Endothelial cell (in vitro differentiated cells): ENCODE measurements at regions not wholly inside any gene's neighbourhood (a gene's known extent, or its start where the extent isn't known, plus 50 kb on each side); places are given as distances from the start of the nearest gene placed in this dataset.

ENCODE experiments used
- DNase-seq: peaks from one replicate; pipeline ENCODE4 v3.0.0; 2021; ENCODE audit warnings: low spot score
- H3K27ac Mint-ChIP-seq: one replicate; pipeline ENCODE4 v1.8.0; 2021; ENCODE audit warnings: mixed read lengths, inconsistent platforms; ENCODE audit not compliant: unreplicated experiment
- H3K27me3 Mint-ChIP-seq: one replicate; pipeline ENCODE4 v1.8.0; 2021; ENCODE audit warnings: mild to moderate bottlenecking, moderate library complexity, mixed read lengths, inconsistent platforms; ENCODE audit not compliant: unreplicated experiment
- H3K36me3 Mint-ChIP-seq: one replicate; pipeline ENCODE4 v1.8.0; 2021; ENCODE audit warnings: mild to moderate bottlenecking, low read depth, mixed read lengths, inconsistent platforms; ENCODE audit not compliant: unreplicated experiment
- H3K4me1 Mint-ChIP-seq: one replicate; pipeline ENCODE4 v1.8.0; 2021; ENCODE audit warnings: mild to moderate bottlenecking, mixed read lengths, inconsistent platforms; ENCODE audit not compliant: unreplicated experiment
- H3K4me3 Mint-ChIP-seq: one replicate; pipeline ENCODE4 v1.8.0; 2021; ENCODE audit warnings: mild to moderate bottlenecking, mixed read lengths, inconsistent platforms; ENCODE audit not compliant: unreplicated experiment
- H3K9me3 Mint-ChIP-seq: one replicate; pipeline ENCODE4 v1.8.0; 2021; ENCODE audit warnings: mixed read lengths, inconsistent platforms; ENCODE audit not compliant: unreplicated experiment
- TF ChIP-seq, protein P1 (sequence below): fragments of 200-600 bp; sonication (generic); IDR thresholded peaks from one replicate; pipeline ENCODE4 v1.5.0; 2021; ENCODE audit warnings: antibody characterized with exemption; ENCODE audit not compliant: unreplicated experiment

- TF ChIP-seq, protein P1, sequence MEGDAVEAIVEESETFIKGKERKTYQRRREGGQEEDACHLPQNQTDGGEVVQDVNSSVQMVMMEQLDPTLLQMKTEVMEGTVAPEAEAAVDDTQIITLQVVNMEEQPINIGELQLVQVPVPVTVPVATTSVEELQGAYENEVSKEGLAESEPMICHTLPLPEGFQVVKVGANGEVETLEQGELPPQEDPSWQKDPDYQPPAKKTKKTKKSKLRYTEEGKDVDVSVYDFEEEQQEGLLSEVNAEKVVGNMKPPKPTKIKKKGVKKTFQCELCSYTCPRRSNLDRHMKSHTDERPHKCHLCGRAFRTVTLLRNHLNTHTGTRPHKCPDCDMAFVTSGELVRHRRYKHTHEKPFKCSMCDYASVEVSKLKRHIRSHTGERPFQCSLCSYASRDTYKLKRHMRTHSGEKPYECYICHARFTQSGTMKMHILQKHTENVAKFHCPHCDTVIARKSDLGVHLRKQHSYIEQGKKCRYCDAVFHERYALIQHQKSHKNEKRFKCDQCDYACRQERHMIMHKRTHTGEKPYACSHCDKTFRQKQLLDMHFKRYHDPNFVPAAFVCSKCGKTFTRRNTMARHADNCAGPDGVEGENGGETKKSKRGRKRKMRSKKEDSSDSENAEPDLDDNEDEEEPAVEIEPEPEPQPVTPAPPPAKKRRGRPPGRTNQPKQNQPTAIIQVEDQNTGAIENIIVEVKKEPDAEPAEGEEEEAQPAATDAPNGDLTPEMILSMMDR, result no peak
- Mint-ChIP-seq H3K4me1 (no peaks in the 10 kb centered on the region), H3K27ac (no peak overlapping the region), H3K27me3 (peaks cover 2% of the 10 kb centered on the region), H3K36me3 (no peaks in the 10 kb centered on the region), H3K4me3 (no peak overlapping the region), H3K9me3 (no peaks in the 10 kb centered on the region)
- DNase-seq, result no peak
Measured at GRCh38 chr15:94951538-94951937, 720.2 kb downstream of the MCTP2 start.

DNA sequence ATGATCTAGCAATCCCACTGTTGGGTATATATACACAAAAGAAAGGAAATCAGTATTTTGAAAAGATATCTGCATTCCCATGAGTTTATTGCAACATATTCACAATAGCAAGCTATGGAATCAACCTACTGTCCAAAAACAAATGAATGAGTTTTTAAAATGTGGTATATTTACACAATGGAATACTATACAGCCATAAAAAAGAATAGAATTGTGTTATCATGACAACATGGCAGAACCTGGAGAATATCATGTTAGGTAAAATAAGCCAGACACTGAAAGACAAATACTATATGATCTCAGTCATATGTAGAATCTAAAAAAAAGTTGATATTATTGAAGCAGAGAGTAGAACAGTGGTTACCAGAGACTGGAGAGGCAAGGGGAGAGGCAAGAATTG lies 732.6 kb downstream of the MCTP2 start:
- H3K27me3 Mint-ChIP-seq, result no peaks in the 10 kb centered on the region
- TF ChIP-seq, protein P1, result no peak
- no peaks in the 10 kb centered on the region for H3K36me3 Mint-ChIP-seq

GRCh38 chr15:94965593-94965992 lies 734.2 kb downstream of the MCTP2 start:
- H3K4me1 Mint-ChIP-seq, result no peaks in the 10 kb centered on the region
- H3K36me3 Mint-ChIP-seq, result no peaks in the 10 kb centered on the region
- no peaks in the 10 kb centered on the region for H3K27me3 Mint-ChIP-seq
- no peak overlapping the region for H3K4me3 Mint-ChIP-seq
- TF ChIP-seq, protein P1, result no peak
- no peak overlapping the region for H3K27ac Mint-ChIP-seq
- no peak for DNase-seq
- no peaks in the 10 kb centered on the region for H3K9me3 Mint-ChIP-seq

More for the DNA sequence above, 732.6 kb downstream of the MCTP2 start:
- Mint-ChIP-seq H3K4me1 (no peaks in the 10 kb centered on the region), H3K27ac (no peak overlapping the region), H3K9me3 (no peaks in the 10 kb centered on the region), H3K4me3 (no peak overlapping the region)
- no peak for DNase-seq

DNA sequence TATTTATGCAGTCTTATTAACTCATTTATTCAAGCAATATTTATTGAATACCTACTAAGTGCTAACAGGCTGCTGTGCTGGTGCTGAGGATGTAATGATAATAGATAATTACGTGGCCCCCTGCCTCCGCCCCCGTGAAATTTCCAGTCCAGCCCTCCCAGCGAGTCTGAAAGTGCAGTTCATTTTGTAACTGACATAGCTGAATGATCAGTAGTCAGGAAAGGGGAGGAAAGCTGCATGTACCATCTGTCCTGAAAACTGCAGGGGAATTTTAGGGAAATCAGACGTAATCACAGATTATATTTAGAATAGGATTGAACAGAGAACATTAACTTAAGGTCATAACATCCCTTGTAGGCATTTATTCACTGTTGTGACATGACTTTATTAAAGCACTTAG lies 736.8 kb downstream of the MCTP2 start:
- no peaks in the 10 kb centered on the region for H3K36me3 Mint-ChIP-seq
- no peak overlapping the region for H3K4me3 Mint-ChIP-seq
- no peaks in the 10 kb centered on the region for H3K4me1 Mint-ChIP-seq
- TF ChIP-seq, protein P1, result no peak
- H3K27me3 Mint-ChIP-seq, result no peaks in the 10 kb centered on the region
- no peaks in the 10 kb centered on the region for H3K9me3 Mint-ChIP-seq
- DNase-seq, result no peak
- H3K27ac Mint-ChIP-seq, result no peak overlapping the region

GRCh38 chr15:94970096-94970495 lies 738.7 kb downstream of the MCTP2 start:
- H3K9me3 Mint-ChIP-seq, result no peaks in the 10 kb centered on the region
- H3K36me3 Mint-ChIP-seq, result no peaks in the 10 kb centered on the region
- TF ChIP-seq, protein P1, result no peak
- no peaks in the 10 kb centered on the region for H3K27me3 Mint-ChIP-seq
- no peak for DNase-seq
- H3K4me3 Mint-ChIP-seq, result no peak overlapping the region
- no peaks in the 10 kb centered on the region for H3K4me1 Mint-ChIP-seq
- H3K27ac Mint-ChIP-seq, result no peak overlapping the region
